SK-N-SH treated with all-trans-retinoic acid at 6 μM for 48 hours (cell line): ENCODE measurements at regions not wholly inside any gene's neighbourhood (a gene's known extent, or its start where the extent isn't known, plus 50 kb on each side); places are given as distances from the start of the nearest gene placed in this dataset.

Experiments used
- ATAC-seq: fragments of 200-7000 bp; cut with Tn5 transposase; 3 replicates; pipeline ENCODE4 v1.9.1; 2020; ENCODE audit warnings: mild to moderate bottlenecking, moderate library complexity
- ARNTL ChIP-seq: fragments of 450-650 bp; formaldehyde crosslinking; IDR thresholded peaks from 2 replicates; pipeline ENCODE4 v1.5.0; 2020; ENCODE audit warnings: low read depth, mild to moderate bottlenecking, moderate library complexity, borderline replicate concordance
- BACH2 ChIP-seq: fragments of 250-450 bp; sonication (Bioruptor Pico); IDR thresholded peaks from 2 replicates; pipeline ENCODE4 v1.9.0; 2021; ENCODE audit warnings: mild to moderate bottlenecking, borderline replicate concordance
- CSDC2 ChIP-seq: fragments of 250-450 bp; sonication (Bioruptor Pico); IDR thresholded peaks from 2 replicates; pipeline ENCODE4 v1.5.0; 2020; ENCODE audit warnings: mild to moderate bottlenecking, moderate library complexity
- CSRNP3 ChIP-seq: fragments of 250-450 bp; sonication (Bioruptor Pico); IDR thresholded peaks from 2 replicates; pipeline ENCODE4 v1.5.1; 2021; ENCODE audit warnings: mild to moderate bottlenecking, moderate library complexity
- ESRRG ChIP-seq: fragments of 250-450 bp; sonication (Bioruptor Pico); IDR thresholded peaks from 2 replicates; pipeline ENCODE4 v1.6.1; 2021; ENCODE audit warnings: mild to moderate bottlenecking
- GLIS3 ChIP-seq: fragments of 250-450 bp; sonication (Bioruptor Pico); IDR thresholded peaks from 2 replicates; pipeline ENCODE4 v1.5.0; 2020; ENCODE audit warnings: mild to moderate bottlenecking, moderate library complexity
- OSR1 ChIP-seq: fragments of 250-450 bp; sonication (Bioruptor Pico); IDR thresholded peaks from 2 replicates; pipeline ENCODE4 v1.8.0; 2022; ENCODE audit warnings: moderate library complexity, mild to moderate bottlenecking, inconsistent platforms
- PATZ1 ChIP-seq: fragments of 250-450 bp; sonication (Bioruptor Pico); IDR thresholded peaks from 2 replicates; pipeline ENCODE4 v1.8.0; 2020; ENCODE audit warnings: mild to moderate bottlenecking, moderate library complexity, borderline replicate concordance
- PPARA ChIP-seq: fragments of 250-450 bp; sonication (Bioruptor Pico); IDR thresholded peaks from 2 replicates; pipeline ENCODE4 v1.5.0; 2020; ENCODE audit warnings: mild to moderate bottlenecking, borderline replicate concordance
- RARB ChIP-seq: fragments of 250-450 bp; sonication (Bioruptor Pico); IDR thresholded peaks from 2 replicates; pipeline ENCODE4 v1.8.0; 2021; ENCODE audit warnings: mild to moderate bottlenecking, moderate library complexity
- SNAI2 ChIP-seq: fragments of 250-450 bp; sonication (Bioruptor Pico); IDR thresholded peaks from 2 replicates; pipeline ENCODE4 v1.5.0; 2020; ENCODE audit warnings: mild to moderate bottlenecking, moderate library complexity
- ZC3H10 ChIP-seq: fragments of 250-450 bp; sonication (Bioruptor Pico); IDR thresholded peaks from 2 replicates; pipeline ENCODE4 v1.5.1; 2021; ENCODE audit warnings: mild to moderate bottlenecking, moderate library complexity
- ZFP3 ChIP-seq: fragments of 250-450 bp; sonication (Bioruptor Pico); IDR thresholded peaks from 2 replicates; pipeline ENCODE4 v1.5.0; 2020; ENCODE audit warnings: mild to moderate bottlenecking, moderate library complexity
- ZFP30 ChIP-seq: fragments of 450-650 bp; formaldehyde crosslinking; IDR thresholded peaks from 2 replicates; pipeline ENCODE4 v1.5.0; 2022; ENCODE audit warnings: mild to moderate bottlenecking, moderate library complexity
- ZNF565 ChIP-seq: fragments of 450-650 bp; formaldehyde crosslinking; conservative IDR thresholded peaks from 2 replicates; pipeline ENCODE4 v1.5.0; 2020; ENCODE audit warnings: low read depth, mild to moderate bottlenecking, moderate library complexity
- ZNF70 ChIP-seq: fragments of 450-650 bp; formaldehyde crosslinking; IDR thresholded peaks from 2 replicates; pipeline ENCODE4 v1.5.0; 2020; ENCODE audit warnings: mild to moderate bottlenecking, moderate library complexity
- ZNF8 ChIP-seq: fragments of 450-650 bp; formaldehyde crosslinking; IDR thresholded peaks from 2 replicates; pipeline ENCODE4 v1.5.0; 2020; ENCODE audit warnings: mild to moderate bottlenecking, moderate library complexity
- TF ChIP-seq, protein P1 (sequence below): fragments of 250-450 bp; sonication (Bioruptor Pico); IDR thresholded peaks from 2 replicates; pipeline ENCODE4 v1.5.1; 2020; ENCODE audit warnings: low read depth, mild to moderate bottlenecking, moderate library complexity
- TF ChIP-seq, protein P2 (sequence below): fragments of 250-450 bp; sonication (Bioruptor Pico); IDR thresholded peaks from 2 replicates; pipeline ENCODE4 v1.8.0; 2021; ENCODE audit warnings: low read depth, mild to moderate bottlenecking, moderate library complexity, borderline replicate concordance
- TF ChIP-seq, protein P3 (sequence below): fragments of 250-450 bp; sonication (Bioruptor Pico); IDR thresholded peaks from 2 replicates; pipeline ENCODE4 v1.5.0; 2020; ENCODE audit warnings: mild to moderate bottlenecking, moderate library complexity

- no peak for TF ChIP-seq OSR1 (CRISPR knock-in tag)
- no peak for TF ChIP-seq GLIS3
- no peak for TF ChIP-seq ZFP30
- no peak for TF ChIP-seq ZFP3 (CRISPR knock-in tag)
- no peak for TF ChIP-seq RARB (CRISPR knock-in tag)
- no peak for TF ChIP-seq ZC3H10 (CRISPR knock-in tag)
- no peak for TF ChIP-seq CSRNP3 (CRISPR knock-in tag)
- no peak for TF ChIP-seq BACH2 (CRISPR knock-in tag)
- TF ChIP-seq, protein P1, sequence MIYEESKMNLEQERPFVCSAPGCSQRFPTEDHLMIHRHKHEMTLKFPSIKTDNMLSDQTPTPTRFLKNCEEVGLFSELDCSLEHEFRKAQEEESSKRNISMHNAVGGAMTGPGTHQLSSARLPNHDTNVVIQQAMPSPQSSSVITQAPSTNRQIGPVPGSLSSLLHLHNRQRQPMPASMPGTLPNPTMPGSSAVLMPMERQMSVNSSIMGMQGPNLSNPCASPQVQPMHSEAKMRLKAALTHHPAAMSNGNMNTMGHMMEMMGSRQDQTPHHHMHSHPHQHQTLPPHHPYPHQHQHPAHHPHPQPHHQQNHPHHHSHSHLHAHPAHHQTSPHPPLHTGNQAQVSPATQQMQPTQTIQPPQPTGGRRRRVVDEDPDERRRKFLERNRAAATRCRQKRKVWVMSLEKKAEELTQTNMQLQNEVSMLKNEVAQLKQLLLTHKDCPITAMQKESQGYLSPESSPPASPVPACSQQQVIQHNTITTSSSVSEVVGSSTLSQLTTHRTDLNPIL (CRISPR knock-in tag), result no peak
- TF ChIP-seq ARNTL, result no peak
- TF ChIP-seq PPARA (CRISPR knock-in tag), result no peak
- ATAC-seq, result no peak
Observed at GRCh38 chr13:40344270-40345148, 321.9 kb downstream of the FOXO1 start.

- TF ChIP-seq, protein P2, sequence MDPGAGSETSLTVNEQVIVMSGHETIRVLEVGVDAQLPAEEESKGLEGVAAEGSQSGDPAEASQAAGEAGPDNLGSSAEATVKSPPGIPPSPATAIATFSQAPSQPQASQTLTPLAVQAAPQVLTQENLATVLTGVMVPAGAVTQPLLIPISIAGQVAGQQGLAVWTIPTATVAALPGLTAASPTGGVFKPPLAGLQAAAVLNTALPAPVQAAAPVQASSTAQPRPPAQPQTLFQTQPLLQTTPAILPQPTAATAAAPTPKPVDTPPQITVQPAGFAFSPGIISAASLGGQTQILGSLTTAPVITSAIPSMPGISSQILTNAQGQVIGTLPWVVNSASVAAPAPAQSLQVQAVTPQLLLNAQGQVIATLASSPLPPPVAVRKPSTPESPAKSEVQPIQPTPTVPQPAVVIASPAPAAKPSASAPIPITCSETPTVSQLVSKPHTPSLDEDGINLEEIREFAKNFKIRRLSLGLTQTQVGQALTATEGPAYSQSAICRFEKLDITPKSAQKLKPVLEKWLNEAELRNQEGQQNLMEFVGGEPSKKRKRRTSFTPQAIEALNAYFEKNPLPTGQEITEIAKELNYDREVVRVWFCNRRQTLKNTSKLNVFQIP (CRISPR knock-in tag), result no peak
- TF ChIP-seq, protein P3, sequence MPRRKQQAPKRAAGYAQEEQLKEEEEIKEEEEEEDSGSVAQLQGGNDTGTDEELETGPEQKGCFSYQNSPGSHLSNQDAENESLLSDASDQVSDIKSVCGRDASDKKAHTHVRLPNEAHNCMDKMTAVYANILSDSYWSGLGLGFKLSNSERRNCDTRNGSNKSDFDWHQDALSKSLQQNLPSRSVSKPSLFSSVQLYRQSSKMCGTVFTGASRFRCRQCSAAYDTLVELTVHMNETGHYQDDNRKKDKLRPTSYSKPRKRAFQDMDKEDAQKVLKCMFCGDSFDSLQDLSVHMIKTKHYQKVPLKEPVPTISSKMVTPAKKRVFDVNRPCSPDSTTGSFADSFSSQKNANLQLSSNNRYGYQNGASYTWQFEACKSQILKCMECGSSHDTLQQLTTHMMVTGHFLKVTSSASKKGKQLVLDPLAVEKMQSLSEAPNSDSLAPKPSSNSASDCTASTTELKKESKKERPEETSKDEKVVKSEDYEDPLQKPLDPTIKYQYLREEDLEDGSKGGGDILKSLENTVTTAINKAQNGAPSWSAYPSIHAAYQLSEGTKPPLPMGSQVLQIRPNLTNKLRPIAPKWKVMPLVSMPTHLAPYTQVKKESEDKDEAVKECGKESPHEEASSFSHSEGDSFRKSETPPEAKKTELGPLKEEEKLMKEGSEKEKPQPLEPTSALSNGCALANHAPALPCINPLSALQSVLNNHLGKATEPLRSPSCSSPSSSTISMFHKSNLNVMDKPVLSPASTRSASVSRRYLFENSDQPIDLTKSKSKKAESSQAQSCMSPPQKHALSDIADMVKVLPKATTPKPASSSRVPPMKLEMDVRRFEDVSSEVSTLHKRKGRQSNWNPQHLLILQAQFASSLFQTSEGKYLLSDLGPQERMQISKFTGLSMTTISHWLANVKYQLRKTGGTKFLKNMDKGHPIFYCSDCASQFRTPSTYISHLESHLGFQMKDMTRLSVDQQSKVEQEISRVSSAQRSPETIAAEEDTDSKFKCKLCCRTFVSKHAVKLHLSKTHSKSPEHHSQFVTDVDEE (CRISPR knock-in tag), result no peak
- TF ChIP-seq SNAI2 (CRISPR knock-in tag), result no peak
- no peak for TF ChIP-seq ZNF565 (CRISPR knock-in tag)
- no peak for TF ChIP-seq PATZ1 (CRISPR knock-in tag)
- no peak for TF ChIP-seq ESRRG
- TF ChIP-seq, protein P1 (CRISPR knock-in tag), result no peak
- no peak for TF ChIP-seq ZFP30
- no peak for TF ChIP-seq CSDC2 (CRISPR knock-in tag)
- TF ChIP-seq ZNF70, result no peak
- TF ChIP-seq ZNF8 (CRISPR knock-in tag), result no peak
- TF ChIP-seq ARNTL, result no peak
- ATAC-seq, result no peak
Observed at GRCh38 chr13:40345149-40345514, 321.3 kb downstream of the FOXO1 start.
